ENCODE measurements at regions not wholly inside any gene's neighbourhood (a gene's known extent, or its start where the extent isn't known, plus 50 kb on each side); places are given as distances from the start of the nearest gene placed in this dataset.

GRCh38 chr3:6771171-6771570 is 89.7 kb upstream of the GRM7 start:
- no peak for TF ChIP-seq CTCF (IDR thresholded peaks at IDR 0.05)
- TF ChIP-seq POLR2AphosphoS5 (IDR thresholded peaks at IDR 0.05), result no peak
- no peak for TF ChIP-seq POLR2A (IDR thresholded peaks at IDR 0.05)
